Ammon's horn (tissue), 1 donor: ENCODE measurements at regions not wholly inside any gene's neighbourhood (a gene's known extent, or its start where the extent isn't known, plus 50 kb on each side); places are given as distances from the start of the nearest gene placed in this dataset.

ENCODE experiments used
- DNase-seq: peaks from one replicate; pipeline ENCODE4 v3.0.0-alpha.2; 2016; ENCODE audit warnings: low spot score

DNA sequence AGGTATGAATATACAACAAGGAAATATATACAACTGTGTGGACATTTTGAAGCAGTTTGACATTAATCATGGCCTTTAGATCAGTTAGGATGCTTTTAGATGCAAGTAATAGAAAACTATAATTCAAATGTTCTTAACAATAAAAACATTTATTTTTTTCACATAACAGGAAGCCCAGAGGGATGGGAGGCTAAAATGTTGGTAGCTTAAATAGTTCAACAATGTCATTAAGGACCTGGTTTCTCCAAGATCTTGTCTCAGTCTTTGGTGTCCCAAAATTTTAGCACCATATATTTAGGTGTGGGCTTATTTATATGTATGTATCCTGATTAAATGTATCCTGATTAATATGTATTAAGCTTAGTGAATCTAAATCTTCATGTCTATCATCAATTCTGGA is 292.4 kb downstream of the NUAK1 start:
- DNase-seq: no peak

DNA sequence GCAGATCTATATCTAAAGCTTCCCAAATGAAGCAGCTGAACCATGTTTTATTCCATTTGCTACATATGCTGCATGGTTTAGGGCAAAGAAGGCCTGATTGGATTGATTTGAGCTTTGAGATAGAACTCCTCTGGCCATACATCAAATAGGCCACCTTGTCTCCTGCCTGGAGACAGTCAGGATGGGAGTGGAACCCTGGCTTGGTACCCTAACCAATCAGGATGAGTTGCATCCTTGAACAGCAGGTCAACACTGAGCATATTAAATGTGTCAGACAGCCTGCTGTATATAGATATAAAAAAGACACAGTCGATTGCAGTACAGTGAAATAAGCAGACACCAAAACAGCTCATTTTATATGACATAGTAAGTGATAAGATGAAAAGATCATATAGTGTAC is 291.7 kb downstream of the NUAK1 start:
- no peak for DNase-seq

DNA sequence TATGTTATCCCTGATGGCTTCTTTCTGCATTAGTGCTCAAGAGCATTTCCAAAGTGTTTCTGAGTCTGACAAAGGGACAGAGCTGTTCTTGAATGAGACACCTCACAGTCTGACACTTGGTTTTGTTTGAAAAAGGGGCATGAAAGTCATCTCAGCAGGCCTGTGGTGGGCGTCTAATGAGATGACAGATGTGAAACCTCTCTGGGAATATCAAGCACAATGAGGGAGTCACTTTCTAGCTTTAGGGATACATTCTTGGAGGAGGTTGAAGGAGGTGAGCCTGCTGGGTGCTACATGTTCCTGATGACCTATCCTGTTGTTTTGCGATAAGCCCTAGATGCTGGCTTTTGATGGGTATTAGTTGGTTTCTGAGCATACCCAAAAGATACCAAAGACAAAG is 290.5 kb downstream of the NUAK1 start:
- no peak for DNase-seq

DNA sequence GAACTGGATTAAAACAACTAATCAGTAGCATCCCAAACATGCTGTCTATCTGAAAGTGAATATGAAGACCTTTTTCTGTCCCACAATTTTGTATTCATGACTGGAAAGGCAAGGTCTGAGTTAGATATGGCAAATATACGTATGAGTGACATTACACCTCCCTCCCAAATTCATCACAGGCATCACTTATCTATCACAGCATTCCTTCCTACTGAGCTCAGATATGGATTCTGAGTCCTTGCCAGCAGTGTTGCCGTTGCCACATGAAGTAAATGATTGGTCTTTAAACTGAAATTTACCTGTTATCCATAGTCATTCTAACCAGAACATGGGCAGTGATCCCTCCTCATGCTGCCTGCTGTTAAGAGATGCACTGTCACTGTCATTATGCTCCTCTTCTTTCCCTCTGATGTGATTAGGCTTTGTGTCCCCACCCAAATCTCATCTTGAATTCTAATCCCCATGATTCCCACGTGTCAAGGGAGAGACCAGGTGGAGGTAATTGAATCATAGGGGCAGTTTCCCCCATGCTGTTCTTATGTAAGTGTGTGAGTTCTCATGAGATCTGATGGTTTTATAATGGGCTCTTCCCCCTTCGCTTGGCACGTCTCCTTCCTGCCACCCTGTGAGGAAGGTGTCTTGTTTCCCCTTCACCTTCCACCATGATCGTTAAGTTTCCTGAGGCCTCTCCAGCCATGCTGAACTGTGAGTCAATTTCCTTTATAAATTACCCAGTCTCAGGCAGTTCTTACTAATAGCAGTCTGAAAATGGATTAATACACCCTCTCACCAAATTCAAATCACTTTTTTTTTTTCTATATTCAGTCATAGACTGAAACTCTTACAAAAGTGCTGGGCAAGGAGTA is 288.4 kb downstream of the NUAK1 start:
- no peak for DNase-seq

DNA sequence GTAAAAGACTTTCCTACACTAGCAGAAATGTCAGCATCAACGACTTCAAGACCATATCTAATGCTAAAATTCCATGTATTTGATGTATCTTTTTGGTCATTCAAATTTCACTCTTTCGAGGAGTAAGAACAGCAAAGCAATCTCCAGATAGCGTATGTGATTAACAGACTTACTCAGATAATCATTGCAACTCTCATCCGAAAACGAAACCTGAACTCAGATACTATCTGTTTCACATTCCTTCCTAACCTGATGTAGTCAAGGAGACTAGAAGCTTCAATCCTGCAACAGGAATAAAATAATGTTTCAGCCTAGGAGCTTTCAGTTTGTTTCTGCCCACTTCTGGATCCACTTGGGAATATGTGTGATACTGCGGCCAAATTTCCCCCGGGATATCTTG is 286.3 kb downstream of the NUAK1 start:
- DNase-seq: no peak

DNA sequence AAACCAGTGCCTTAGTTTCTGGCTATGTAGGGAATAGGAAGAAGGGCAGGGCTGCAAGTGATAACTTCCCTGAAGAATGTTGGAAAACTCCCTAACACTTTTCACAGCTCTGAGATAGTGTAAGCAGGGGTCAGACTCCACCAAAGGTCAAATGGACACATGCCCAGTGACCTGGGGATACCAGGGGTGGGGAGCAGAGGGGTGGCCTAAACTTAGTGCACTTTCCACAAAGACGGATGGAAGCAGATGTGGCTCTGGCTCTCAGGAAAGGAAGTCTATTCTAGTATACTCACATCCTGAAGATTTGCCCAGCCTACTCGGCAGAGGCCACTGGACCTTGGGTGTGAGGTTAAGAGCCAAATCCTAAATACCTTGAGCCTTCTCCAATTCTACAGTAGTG is 285.8 kb downstream of the NUAK1 start:
- no peak for DNase-seq

DNA sequence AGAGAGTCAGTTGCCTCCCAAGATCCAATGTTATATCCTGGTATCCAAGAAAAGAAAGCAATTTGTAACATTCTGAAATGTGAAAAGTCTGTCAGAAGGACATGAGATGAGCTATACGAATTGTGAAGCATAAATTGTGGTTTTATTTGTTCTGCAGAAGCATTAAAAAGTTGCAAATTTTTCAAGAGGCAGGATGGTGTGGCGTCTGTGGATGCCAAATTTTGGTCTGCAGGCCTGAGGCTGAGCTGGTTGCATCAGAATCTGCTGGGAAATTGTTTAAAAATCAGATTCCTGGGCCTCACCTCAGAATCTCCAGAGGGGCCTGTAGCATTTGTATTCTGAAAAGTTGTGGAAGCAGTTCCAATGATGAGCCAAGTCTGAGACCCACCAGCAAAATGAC is 284.7 kb downstream of the NUAK1 start:
- no peak for DNase-seq

DNA sequence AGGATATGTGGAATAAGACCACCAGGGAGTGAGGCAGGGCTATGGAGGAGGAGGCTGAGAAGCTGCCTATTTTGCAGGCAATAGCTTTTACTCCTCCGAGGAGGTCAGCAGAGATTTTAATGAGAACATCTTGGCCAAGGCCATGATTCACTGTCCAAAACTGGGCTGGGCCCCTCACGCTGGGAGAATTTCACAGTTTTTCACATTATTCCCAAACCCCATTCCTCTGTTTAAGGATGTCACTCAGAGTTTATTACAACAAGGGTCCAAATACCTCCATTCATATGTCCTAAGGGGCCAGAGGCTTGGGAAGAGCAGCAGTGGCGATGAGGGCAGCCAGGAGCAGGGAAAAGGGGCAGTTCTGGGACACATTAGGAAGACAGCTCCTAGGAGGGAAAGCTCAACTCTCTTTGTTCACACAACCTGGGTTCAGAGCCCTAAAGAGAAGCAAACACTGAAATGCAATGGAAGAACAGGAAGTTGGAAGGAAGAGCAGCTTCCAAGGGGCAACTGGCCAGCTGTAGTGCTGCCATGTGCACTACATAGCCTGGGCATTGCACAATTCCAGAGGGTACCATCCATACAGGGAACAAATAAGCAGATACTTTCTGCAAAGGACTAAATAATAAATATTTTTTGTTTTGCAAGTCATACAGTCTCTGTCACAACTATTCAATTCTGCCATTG is 283.2 kb downstream of the NUAK1 start:
- DNase-seq: no peak

DNA sequence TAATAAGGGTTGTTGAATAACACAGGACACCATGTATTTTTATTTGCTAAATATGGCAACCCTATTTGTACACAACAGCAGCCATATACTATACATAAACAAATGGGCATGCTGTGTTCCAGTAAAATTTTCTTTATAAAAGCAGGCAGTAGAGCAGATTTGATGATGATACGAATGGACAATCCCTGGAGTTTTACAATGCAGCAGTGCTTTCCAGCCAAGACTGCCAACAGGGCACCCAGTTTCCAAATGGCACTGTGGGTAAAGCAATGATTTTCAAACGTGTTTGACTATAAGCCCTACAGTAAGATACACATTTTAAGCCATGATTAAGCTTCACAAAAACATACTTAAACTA is 282.7 kb downstream of the NUAK1 start:
- no peak for DNase-seq

DNA sequence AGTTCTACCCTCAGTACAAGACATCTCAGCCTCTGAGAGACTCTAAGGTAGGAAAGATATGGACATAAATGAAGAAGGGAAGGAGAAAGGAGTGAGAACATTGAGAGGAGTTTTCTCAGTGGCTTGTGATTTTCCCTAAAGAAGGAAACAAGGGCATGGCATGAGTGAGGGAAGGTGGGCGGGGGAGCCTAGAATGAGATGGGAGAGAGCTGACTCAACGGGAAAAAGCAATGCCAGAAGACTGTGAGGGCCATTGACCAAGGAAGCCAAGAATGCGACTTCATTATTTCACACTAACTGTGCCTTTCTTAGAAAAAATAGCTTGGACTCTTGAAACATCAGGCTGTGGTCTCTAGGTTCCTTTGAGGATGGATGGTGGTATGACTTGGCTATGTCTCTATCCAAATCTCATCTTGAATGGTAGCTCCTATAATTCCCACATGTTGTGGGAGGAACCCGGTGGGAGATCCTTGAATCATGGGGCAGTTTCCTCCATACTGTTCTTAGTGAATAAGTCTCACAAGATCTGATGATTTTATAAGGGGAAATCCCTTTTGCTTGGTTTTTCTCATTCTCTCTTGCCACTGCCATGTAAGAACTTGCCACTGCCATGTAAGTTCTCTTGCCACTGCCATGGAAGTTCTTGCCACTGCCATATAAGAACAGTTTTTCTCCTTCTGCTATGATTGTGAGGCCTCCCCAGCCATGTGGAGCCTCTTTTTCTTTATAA is 279.6 kb downstream of the NUAK1 start:
- no peak for DNase-seq

DNA sequence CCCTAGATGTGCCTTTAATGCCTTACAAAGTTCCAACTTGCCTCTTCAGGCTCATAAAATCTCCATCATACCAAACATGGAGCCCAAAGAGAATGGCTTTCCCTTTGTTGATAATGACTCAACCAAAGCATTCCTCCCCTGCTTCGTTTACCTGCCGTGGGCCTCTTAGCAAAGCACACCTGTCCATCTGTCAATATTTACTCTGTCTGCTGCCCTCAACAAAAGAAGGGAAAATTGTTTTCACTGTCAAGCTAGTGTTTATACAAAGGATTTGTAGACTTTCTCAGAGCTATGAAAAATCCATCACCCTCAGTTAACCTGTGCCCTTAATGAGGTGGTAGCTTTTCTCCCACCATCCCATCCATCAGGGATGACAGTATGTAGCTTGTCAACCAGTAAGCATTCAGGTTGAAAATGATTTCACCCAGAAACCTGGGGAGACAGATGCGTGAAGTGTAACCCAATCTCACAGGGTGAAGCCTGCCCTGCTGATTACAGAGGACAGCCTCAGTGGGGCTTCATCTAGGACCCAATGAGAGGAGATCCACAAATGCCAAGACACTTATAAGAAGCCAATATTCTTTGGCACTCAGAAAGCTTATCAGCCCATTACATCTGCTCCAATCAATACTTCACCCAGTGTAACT is 278.1 kb downstream of the NUAK1 start:
- DNase-seq: no peak

DNA sequence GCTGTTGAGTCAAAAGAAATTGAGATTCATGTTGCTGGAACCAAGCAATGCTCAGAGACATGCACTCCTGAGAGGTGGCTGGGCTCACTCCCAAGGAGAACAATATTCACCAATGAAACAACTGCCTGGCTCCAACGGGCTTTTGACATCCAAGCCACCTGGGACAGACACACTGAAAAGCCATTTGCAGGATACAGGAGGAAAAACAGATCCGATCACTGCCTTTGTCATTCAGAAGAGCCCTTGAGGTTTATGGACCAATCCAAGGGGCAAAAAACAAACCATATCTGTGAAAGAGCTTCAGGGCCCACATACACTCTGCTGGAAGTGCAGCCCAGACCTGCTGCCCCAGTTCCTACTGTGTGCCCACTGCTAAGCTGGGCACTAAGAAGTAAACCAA is 277.5 kb downstream of the NUAK1 start:
- no peak for DNase-seq

DNA sequence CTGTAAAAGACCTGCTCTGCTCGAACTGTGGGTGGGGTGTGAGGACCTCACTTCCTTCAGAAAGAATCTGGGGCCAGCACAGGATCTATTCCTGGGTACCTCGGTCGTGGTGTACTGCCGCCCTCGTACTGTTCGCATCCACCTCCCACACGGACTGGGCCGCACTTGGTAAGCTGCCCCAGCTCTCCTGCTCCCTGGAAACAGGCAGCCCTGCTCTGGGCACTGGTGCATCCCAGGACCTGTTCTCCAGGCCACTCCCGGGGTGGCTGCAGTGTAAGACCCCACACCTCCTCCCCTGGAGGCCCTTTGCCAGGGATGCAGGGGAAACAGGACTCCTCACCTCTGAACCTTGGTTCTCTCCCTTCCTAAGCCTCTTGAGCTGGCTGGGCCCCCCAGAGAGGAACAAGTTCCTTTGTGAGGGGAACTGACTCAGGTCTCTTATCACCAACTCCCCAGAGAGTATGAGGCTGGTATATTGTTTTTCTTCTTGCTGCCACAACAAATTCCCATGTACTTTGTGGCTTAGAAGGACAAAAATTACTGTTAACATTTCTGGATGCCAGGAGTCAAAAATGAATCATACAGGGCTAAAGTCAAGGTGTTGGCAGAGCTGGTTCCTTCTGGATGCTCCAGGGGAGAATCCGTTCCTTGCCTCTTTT is 276.5 kb downstream of the NUAK1 start:
- DNase-seq: no peak

DNA sequence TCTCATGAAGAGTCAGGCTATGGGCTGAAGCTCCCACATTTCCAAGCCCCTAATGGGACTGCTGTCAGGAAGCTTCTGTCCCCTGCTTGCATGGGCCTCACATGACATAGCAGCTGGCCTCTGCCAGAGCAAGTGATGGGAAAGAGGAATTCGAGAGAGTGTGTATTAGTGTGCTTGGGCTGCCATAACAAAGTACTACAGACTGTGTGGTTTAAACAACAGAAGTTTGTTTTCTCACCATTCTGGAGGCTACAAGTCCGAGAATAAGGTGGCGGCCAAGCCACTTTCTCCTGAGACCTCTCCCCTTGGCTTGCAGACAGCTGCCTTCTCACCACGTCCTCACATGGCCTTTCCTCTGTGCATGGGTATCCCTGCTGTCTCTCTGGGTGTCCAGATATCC is 274.4 kb downstream of the NUAK1 start:
- no peak for DNase-seq

DNA sequence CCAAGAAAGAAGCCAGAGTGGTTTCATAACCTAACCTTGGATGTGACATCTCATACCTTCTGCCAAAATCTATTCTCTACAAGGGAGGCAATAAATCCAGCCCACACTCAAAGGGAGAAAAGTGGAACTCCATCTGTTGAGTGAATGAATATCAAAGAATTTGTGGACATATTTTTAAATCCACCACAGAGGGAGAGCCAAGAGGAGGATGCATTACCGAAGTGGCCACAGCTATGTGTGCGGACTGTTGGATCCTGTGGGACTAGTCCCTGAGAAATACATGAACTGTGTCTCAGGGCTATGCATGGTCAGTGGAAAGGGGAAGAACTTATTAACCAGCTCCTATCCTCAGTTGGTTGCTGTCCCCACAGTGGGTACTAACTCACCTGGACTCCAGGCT is 273.9 kb downstream of the NUAK1 start:
- no peak for DNase-seq

DNA sequence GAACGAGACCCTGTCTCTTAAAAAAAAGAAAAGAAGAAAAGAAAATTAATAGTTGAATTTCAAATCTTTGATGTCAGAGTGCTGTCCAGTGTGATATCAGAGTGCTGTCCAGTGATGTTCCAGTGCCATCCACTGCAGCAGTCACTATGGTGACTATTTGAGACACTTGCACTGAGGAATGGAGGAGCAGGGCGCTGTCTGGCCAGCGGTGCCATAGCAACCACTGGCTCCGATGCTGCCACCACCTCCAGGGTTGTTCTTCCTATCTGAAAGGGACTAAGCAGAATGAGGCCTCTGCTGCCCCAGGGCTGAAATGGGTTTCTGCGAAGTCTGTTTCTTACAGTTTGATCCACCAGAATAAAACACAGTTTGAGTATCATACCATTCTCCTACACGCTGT is 272.9 kb downstream of the NUAK1 start:
- DNase-seq: no peak

DNA sequence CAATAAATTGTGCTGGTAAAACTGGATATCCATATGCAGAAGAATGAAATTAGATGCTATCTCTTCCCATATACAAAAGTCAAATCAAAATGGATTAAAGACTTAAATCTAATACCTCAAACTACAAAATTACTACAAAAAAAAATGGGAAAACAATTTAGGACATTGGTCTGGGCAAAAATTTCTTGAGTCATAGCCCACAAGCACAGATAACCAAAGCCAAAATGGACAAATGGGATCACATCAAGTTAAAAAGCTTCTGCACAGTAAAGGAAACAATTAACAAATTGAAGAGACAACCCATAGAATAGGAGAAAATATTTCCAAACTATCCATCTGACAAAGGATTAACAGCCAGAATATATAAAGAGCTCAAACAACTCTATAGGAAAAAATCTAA is 264.6 kb downstream of the NUAK1 start:
- no peak for DNase-seq

DNA sequence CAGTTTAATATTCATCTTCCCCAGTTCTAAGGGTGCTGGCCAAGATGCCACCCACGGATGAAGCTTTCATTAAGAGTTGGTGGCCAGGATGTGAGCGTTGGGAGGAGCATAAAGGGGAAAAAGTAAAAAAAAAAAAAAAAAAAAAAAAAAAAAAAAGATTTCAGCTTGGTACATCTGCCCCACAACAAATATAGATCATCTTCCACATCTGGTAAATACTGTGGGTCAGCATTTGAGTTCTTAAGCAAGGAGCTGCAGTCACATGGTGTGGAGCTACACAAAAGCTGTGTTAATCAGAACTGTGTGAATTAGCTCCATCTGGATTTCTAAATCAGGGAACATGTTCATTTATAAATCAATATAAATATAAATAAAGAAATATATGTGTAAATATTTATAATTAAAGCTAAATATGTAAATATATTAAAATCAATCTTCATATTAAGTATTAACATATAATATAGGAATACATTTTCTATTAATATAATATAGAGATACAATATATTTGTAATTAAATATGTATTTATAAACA is 262.3 kb downstream of the NUAK1 start:
- no peak for DNase-seq

DNA sequence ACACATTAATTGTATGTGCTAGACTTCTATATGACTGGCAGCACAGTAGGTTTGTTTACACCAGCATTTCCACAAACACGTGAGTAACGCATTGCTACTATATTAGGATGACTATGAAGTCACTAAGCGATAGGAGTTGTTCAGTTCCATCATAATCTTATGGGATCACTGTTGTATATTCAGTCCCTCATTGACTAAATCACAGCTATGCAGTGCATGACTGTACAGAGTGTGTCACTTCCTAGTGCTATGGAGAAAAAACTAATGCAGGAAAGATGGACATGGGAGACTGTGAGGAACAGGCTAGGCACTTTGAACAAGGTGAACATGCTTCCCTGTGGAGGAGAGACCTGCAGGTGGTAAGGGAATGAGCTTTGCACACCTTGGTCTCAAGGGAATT is 259.8 kb downstream of the NUAK1 start:
- DNase-seq: no peak

DNA sequence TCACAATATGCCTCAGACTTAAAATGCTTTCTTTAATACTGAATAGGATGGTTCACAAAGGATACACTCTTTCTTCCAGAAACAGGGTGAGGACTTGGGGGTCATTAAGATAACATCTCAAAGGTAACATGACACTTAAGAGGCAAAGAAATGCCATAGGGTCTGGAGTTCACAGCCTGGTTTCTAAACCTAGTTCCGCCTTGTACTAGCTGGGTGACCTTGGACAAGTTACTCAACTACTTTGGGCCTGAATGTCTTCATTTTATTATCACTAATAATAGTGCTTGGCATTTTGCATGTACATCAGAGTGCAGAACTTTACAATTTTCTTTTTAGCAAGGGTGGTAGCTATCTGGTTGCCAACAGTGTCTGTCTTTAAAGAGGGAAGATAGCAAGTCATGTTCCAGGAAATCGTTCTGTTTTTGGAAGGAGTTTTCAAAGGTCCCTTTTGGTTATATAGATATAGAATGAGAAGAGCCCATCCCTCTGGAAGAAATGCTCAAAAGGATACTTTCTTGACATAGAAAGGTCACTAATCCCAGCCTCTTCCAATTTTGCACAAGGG is 257.8 kb downstream of the NUAK1 start:
- no peak for DNase-seq

DNA sequence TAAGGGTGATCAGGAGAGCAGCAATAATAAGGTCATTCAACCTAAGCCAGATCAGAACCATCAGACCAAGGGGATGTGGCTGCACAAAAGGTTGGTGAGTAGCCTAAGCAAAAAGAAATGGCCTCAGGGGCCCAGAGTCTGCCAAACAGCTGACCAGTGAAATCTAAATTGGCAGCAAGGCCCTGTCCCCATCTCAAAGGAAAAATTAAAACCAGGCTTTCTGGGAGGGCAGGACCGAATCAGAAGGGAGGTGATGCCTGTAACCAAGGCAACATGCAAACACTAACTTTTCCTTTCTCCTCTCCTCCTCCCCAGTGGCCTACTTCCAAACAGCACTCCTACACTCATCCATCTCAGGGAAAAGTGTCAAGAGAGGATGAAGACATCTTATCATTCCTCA is 256.4 kb downstream of the NUAK1 start:
- peak; percentile 55 for DNase-seq

DNA sequence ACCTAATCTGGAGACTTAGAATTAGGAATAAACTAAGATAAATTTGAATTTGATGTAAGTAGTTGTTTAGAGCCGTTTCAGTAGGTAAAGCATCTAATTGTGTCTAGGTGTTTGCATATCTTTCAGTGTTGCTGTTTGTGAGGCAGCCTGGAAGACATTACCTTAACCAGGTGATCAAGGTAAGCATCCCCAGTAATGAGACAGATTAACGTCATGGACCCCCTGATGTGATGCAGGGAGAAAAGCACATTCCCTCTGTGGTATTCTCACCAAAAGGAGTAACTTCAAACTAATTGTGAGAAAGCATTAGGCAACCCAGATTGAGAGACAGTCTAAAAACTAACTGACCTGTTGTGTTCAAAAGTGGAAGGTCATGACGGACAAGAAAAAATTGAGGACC is 251.6 kb downstream of the NUAK1 start:
- DNase-seq: no peak
